ENCODE measurements at regions not wholly inside any gene's neighbourhood (a gene's known extent, or its start where the extent isn't known, plus 50 kb on each side); places are given as distances from the start of the nearest gene placed in this dataset.

- DNase-seq (ENCODE audit: extremely low read depth, insufficient read length) = no peak
- Histone ChIP-seq H3K4me3 (replicated peaks; ENCODE audit: low read depth, low read length) (no peak overlapping the region), H3K27me3 (replicated peaks; ENCODE audit: control insufficient read depth, insufficient read depth, low read length) (no peaks in the 10 kb centered on the region), H3K36me3 (ENCODE audit: control insufficient read depth, insufficient read depth, low read length) (no peaks in the 10 kb centered on the region)
- TF ChIP-seq CTCF (IDR thresholded peaks at IDR 0.05; ENCODE audit: insufficient read depth, low read length, poor library complexity, severe bottlenecking) = no peak
Observed at GRCh38 chr13:106683179-106683578, 115.2 kb upstream of the ARGLU1 start.

- no peak overlapping the region for H3K4me3 ChIP-seq (replicated peaks; ENCODE audit: low read depth, low read length)
- no peaks in the 10 kb centered on the region for H3K36me3 ChIP-seq (ENCODE audit: control insufficient read depth, insufficient read depth, low read length)
- DNase-seq (ENCODE audit: extremely low read depth, insufficient read length) = no peak
- TF ChIP-seq CTCF (IDR thresholded peaks at IDR 0.05; ENCODE audit: insufficient read depth, low read length, poor library complexity, severe bottlenecking) = no peak
- H3K27me3 ChIP-seq (replicated peaks; ENCODE audit: control insufficient read depth, insufficient read depth, low read length) = no peaks in the 10 kb centered on the region
Observed at GRCh38 chr13:106681997-106682396, 114.1 kb upstream of the ARGLU1 start.

GRCh38 chr13:106681536-106681935 lies 113.6 kb upstream of the ARGLU1 start:
- Histone ChIP-seq H3K4me3 (replicated peaks; ENCODE audit: low read depth, low read length) (no peak overlapping the region), H3K27me3 (replicated peaks; ENCODE audit: control insufficient read depth, insufficient read depth, low read length) (no peaks in the 10 kb centered on the region), H3K36me3 (ENCODE audit: control insufficient read depth, insufficient read depth, low read length) (no peaks in the 10 kb centered on the region)
- DNase-seq (ENCODE audit: extremely low read depth, insufficient read length) = no peak
- no peak for TF ChIP-seq CTCF (IDR thresholded peaks at IDR 0.05; ENCODE audit: insufficient read depth, low read length, poor library complexity, severe bottlenecking)

GRCh38 chr13:106680796-106681472 lies 113.0 kb upstream of the ARGLU1 start:
- Histone ChIP-seq H3K36me3 (ENCODE audit: control insufficient read depth, insufficient read depth, low read length) (no peaks in the 10 kb centered on the region), H3K4me3 (replicated peaks; ENCODE audit: low read depth, low read length) (no peak overlapping the region), H3K27me3 (replicated peaks; ENCODE audit: control insufficient read depth, insufficient read depth, low read length) (no peaks in the 10 kb centered on the region)
- no peak for DNase-seq (ENCODE audit: extremely low read depth, insufficient read length)
- TF ChIP-seq CTCF (IDR thresholded peaks at IDR 0.05; ENCODE audit: insufficient read depth, low read length, poor library complexity, severe bottlenecking) = no peak

- TF ChIP-seq CTCF (IDR thresholded peaks at IDR 0.05; ENCODE audit: insufficient read depth, low read length, poor library complexity, severe bottlenecking) = no peak
- no peak overlapping the region for H3K4me3 ChIP-seq (replicated peaks; ENCODE audit: low read depth, low read length)
- DNase-seq (ENCODE audit: extremely low read depth, insufficient read length) = no peak
- no peaks in the 10 kb centered on the region for H3K27me3 ChIP-seq (replicated peaks; ENCODE audit: control insufficient read depth, insufficient read depth, low read length)
- no peaks in the 10 kb centered on the region for H3K36me3 ChIP-seq (ENCODE audit: control insufficient read depth, insufficient read depth, low read length)
Observed at GRCh38 chr13:106678646-106679418, 110.9 kb upstream of the ARGLU1 start.
